MM.1S (cell line): ENCODE measurements at regions not wholly inside any gene's neighbourhood (a gene's known extent, or its start where the extent isn't known, plus 50 kb on each side); places are given as distances from the start of the nearest gene placed in this dataset.

ENCODE experiments used
- DNase-seq: peaks from one replicate; pipeline ENCODE4 v3.0.0-alpha.2; 2015
- H2AFZ ChIP-seq: fragments of 300-600 bp; sonication (generic); 2 replicates; pipeline ENCODE4 v1.6.0; 2016; ENCODE audit warnings: antibody characterized with exemption, low read length
- H3F3A ChIP-seq: fragments of 300-600 bp; sonication (generic); 2 replicates; pipeline ENCODE4 v1.6.1; 2016; ENCODE audit warnings: mild to moderate bottlenecking, antibody characterized with exemption, low read length, moderate library complexity, mixed read lengths; ENCODE audit not compliant: insufficient read depth
- H3K27ac ChIP-seq: fragments of 300-600 bp; sonication (generic); 2 replicates; pipeline ENCODE4 v1.5.1; 2016; ENCODE audit warnings: mild to moderate bottlenecking, low read length
- H3K27me3 ChIP-seq: fragments of 300-600 bp; sonication (generic); replicated peaks from 2 replicates; pipeline ENCODE4 v1.6.0; 2016; ENCODE audit warnings: low read length; ENCODE audit not compliant: insufficient read depth
- H3K36me3 ChIP-seq: fragments of 300-600 bp; sonication (generic); replicated peaks from 2 replicates; pipeline ENCODE4 v1.6.1; 2016; ENCODE audit warnings: mild to moderate bottlenecking, low read length, mixed read lengths; ENCODE audit not compliant: insufficient read depth
- H3K4me1 ChIP-seq: fragments of 300-600 bp; sonication (generic); 2 replicates; pipeline ENCODE4 v1.6.1; 2016; ENCODE audit warnings: low read length, mixed read lengths
- H3K4me2 ChIP-seq: fragments of 300-600 bp; sonication (generic); 2 replicates; pipeline ENCODE4 v1.6.0; 2016; ENCODE audit warnings: low read depth, low read length
- H3K4me3 ChIP-seq: fragments of 300-600 bp; sonication (generic); 2 replicates; pipeline ENCODE4 v1.5.1; 2016; ENCODE audit warnings: low read length, mixed read lengths
- H3K79me2 ChIP-seq: fragments of 300-600 bp; sonication (generic); 2 replicates; pipeline ENCODE4 v1.6.1; 2016; ENCODE audit warnings: mixed run types, low read length, mixed read lengths
- H3K9ac ChIP-seq: fragments of 300-600 bp; sonication (generic); 2 replicates; pipeline ENCODE4 v1.6.1; 2016; ENCODE audit warnings: low read length, mixed read lengths
- H3K9me2 ChIP-seq: fragments of 300-600 bp; sonication (generic); replicated peaks from 2 replicates; pipeline ENCODE4 v1.6.1; 2016; ENCODE audit warnings: mild to moderate bottlenecking, low read length, mixed read lengths; ENCODE audit not compliant: insufficient read depth
- H3K9me3 ChIP-seq: fragments of 300-600 bp; sonication (generic); replicated peaks from 2 replicates; pipeline ENCODE4 v1.6.1; 2016; ENCODE audit warnings: mild to moderate bottlenecking, low read length, mixed read lengths; ENCODE audit not compliant: insufficient read depth
- H4K20me1 ChIP-seq: fragments of 300-600 bp; sonication (generic); 2 replicates; pipeline ENCODE4 v1.6.1; 2016; ENCODE audit warnings: mild to moderate bottlenecking, low read length, moderate library complexity, mixed read lengths; ENCODE audit not compliant: insufficient read depth
- EZH2 ChIP-seq: fragments of 300-600 bp; sonication (generic); optimal IDR thresholded peaks from 2 replicates; pipeline ENCODE3; 2017; ENCODE audit warnings: low read depth, mild to moderate bottlenecking, antibody characterized with exemption, low read length, mixed read lengths
- EZH2phosphoT487 ChIP-seq: fragments of 300-600 bp; sonication (generic); IDR thresholded peaks from 2 replicates; pipeline ENCODE4 v1.6.1; 2018; ENCODE audit warnings: antibody characterized with exemption, low read length
- TF ChIP-seq, protein P1 (sequence below): fragments of 300-600 bp; sonication (generic); IDR thresholded peaks from 2 replicates; pipeline ENCODE4 v1.5.1; 2016; ENCODE audit warnings: antibody characterized with exemption, low read length, mixed read lengths

GRCh38 chr4:176967586-176967985 lies 174.9 kb upstream of the VEGFC start:
- Histone ChIP-seq H3K27ac (no peak overlapping the region), H3K36me3 (no peaks in the 10 kb centered on the region), H4K20me1 (no peaks in the 10 kb centered on the region), H3K4me2 (no peak overlapping the region), H3K4me1 (no peaks in the 10 kb centered on the region), H3K79me2 (no peaks in the 10 kb centered on the region), H3K9me2 (no peaks in the 10 kb centered on the region), H3F3A (no peaks in the 10 kb centered on the region), H3K27me3 (no peaks in the 10 kb centered on the region), H3K9ac (no peak overlapping the region), H3K4me3 (no peak overlapping the region), H3K9me3 (no peaks in the 10 kb centered on the region), H2AFZ (no peak overlapping the region)
- DNase-seq = no peak
- no peak for TF ChIP-seq EZH2phosphoT487
- no peak for TF ChIP-seq EZH2
- TF ChIP-seq, protein P1, sequence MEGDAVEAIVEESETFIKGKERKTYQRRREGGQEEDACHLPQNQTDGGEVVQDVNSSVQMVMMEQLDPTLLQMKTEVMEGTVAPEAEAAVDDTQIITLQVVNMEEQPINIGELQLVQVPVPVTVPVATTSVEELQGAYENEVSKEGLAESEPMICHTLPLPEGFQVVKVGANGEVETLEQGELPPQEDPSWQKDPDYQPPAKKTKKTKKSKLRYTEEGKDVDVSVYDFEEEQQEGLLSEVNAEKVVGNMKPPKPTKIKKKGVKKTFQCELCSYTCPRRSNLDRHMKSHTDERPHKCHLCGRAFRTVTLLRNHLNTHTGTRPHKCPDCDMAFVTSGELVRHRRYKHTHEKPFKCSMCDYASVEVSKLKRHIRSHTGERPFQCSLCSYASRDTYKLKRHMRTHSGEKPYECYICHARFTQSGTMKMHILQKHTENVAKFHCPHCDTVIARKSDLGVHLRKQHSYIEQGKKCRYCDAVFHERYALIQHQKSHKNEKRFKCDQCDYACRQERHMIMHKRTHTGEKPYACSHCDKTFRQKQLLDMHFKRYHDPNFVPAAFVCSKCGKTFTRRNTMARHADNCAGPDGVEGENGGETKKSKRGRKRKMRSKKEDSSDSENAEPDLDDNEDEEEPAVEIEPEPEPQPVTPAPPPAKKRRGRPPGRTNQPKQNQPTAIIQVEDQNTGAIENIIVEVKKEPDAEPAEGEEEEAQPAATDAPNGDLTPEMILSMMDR = no peak

GRCh38 chr4:176968094-176968493 lies 175.4 kb upstream of the VEGFC start:
- H2AFZ ChIP-seq = no peak overlapping the region
- no peaks in the 10 kb centered on the region for H3K36me3 ChIP-seq
- no peaks in the 10 kb centered on the region for H3F3A ChIP-seq
- no peak for DNase-seq
- H3K79me2 ChIP-seq = no peaks in the 10 kb centered on the region
- H3K4me2 ChIP-seq = no peak overlapping the region
- H3K9me3 ChIP-seq = no peaks in the 10 kb centered on the region
- no peak overlapping the region for H3K9ac ChIP-seq
- no peaks in the 10 kb centered on the region for H3K9me2 ChIP-seq
- TF ChIP-seq EZH2phosphoT487 = no peak
- TF ChIP-seq, protein P1 = no peak
- TF ChIP-seq EZH2 = no peak
- no peaks in the 10 kb centered on the region for H3K27me3 ChIP-seq
- H4K20me1 ChIP-seq = no peaks in the 10 kb centered on the region
- H3K27ac ChIP-seq = no peak overlapping the region
- H3K4me1 ChIP-seq = no peaks in the 10 kb centered on the region
- no peak overlapping the region for H3K4me3 ChIP-seq

GRCh38 chr4:176969011-176969410 lies 176.3 kb upstream of the VEGFC start:
- Histone ChIP-seq H3K27ac (no peak overlapping the region), H3K9me2 (no peaks in the 10 kb centered on the region), H3K4me3 (no peak overlapping the region), H3F3A (no peaks in the 10 kb centered on the region), H3K36me3 (no peaks in the 10 kb centered on the region), H3K27me3 (no peaks in the 10 kb centered on the region), H3K9me3 (no peaks in the 10 kb centered on the region), H3K9ac (no peak overlapping the region), H2AFZ (no peak overlapping the region), H3K4me2 (no peak overlapping the region), H4K20me1 (no peaks in the 10 kb centered on the region), H3K4me1 (no peaks in the 10 kb centered on the region), H3K79me2 (no peaks in the 10 kb centered on the region)
- DNase-seq = no peak
- TF ChIP-seq EZH2phosphoT487 (no peak), EZH2 (no peak)
- TF ChIP-seq, protein P1 = no peak
